Upper lobe of left lung (tissue), 6 donors: ENCODE measurements at regions not wholly inside any gene's neighbourhood (a gene's known extent, or its start where the extent isn't known, plus 50 kb on each side); places are given as distances from the start of the nearest gene placed in this dataset.
"Not testable (repeated sequence)": the region's sequence is repeated elsewhere in the genome, so short reads cannot be mapped to it uniquely, and the experiment has no call there.

ENCODE experiments used
- ATAC-seq, 2 donors: fragments of 200-7000 bp; cut with Tn5 transposase; one replicate each; pipeline ENCODE4 v1.9.1; 2022; ENCODE audit warnings: mild to moderate bottlenecking in 2 of 2, moderate library complexity in 2 of 2; ENCODE audit not compliant: low FRiP score in 2 of 2
- DNase-seq, 2 donors: peaks; one replicate each; pipeline ENCODE4 v3.0.0-alpha.2; 2019 to 2020
- H3K27ac ChIP-seq, 4 donors: fragments of 200-600 bp; sonication (generic); one replicate each; pipeline ENCODE4 v1.5.1; 2016 to 2019
- H3K27me3 ChIP-seq, 4 donors: fragments of 200-600 bp; sonication (generic); one replicate each; pipeline ENCODE4 v1.5.1; 2017 to 2019
- H3K36me3 ChIP-seq, 4 donors: fragments of 200-600 bp; sonication (generic); one replicate each; pipeline ENCODE4 v1.5.1; 2016 to 2019
- H3K4me1 ChIP-seq, 4 donors: fragments of 200-600 bp; sonication (generic); one replicate each; pipeline ENCODE4 v1.5.1; 2018 to 2019
- H3K4me3 ChIP-seq, 4 donors: fragments of 200-600 bp; sonication (generic); one replicate each; pipeline ENCODE4 v1.5.1; 2017 to 2019; ENCODE audit warnings: mild to moderate bottlenecking in 2 of 4, moderate library complexity in 1 of 4
- H3K9me3 ChIP-seq, 4 donors: fragments of 200-600 bp; sonication (generic); one replicate each; pipeline ENCODE4 v1.5.1; 2018 to 2019
- EP300 ChIP-seq, 4 donors: sonication (generic); formaldehyde crosslinking; IDR thresholded peaks; one replicate each; pipeline ENCODE4 v1.5.1; 2017; ENCODE audit warnings: antibody characterized with exemption in 4 of 4, control low read depth in 2 of 4
- POLR2A ChIP-seq, 4 donors: fragments of 450-650 bp; IDR thresholded peaks; one replicate each; pipeline ENCODE4 v1.5.1; 2016 to 2017; ENCODE audit warnings: antibody characterized with exemption in 4 of 4, mild to moderate bottlenecking in 2 of 4
- POLR2AphosphoS5 ChIP-seq, 2 donors: sonication (generic); formaldehyde crosslinking; IDR thresholded peaks; one replicate each; pipeline ENCODE4 v1.5.1; 2017; ENCODE audit warnings: antibody characterized with exemption in 2 of 2
- WGBS, 2 donors: methylation state at CpG; one replicate each; pipeline ENCODE4 v1.1.5; 2017 to 2018; 5-methylcytosine and 5-hydroxymethylcytosine counted together
- TF ChIP-seq, protein P1 (sequence below), 6 experiments: fragments of 450-650 bp in 4 of 6; fragments of 200-600 bp in 2 of 6; sonication (generic) in 2 of 6; IDR thresholded peaks; one replicate each; pipeline ENCODE4 v1.5.1; 2016 to 2019; ENCODE audit warnings: antibody characterized with exemption in 6 of 6
- donor health status: DM: no; HTN: no; CAD: no; lungs with moderate emphysema.
- donor health status: DM: no; HTN: yes; CAD: no; lungs with severe emphysema.

DNA sequence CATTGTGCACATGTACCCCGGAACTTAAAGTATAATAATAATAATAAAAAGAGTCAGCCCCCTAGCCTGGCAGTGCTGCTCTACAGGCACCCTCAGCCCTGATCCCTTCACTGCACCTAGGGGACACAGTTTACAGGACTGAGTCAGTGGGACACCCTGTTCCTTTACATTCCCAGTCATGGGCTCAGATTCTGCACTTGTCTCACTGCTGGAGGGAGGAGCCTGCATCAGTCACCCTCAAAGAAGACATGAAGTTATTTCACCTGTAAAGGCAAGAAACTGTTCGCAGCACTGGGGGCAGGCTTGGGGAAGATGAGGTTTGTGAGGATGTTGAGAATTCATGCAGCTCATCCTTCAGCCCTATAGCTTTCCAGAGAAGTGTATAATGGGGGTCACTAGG is 50.7 kb upstream of the VPREB1 start:
- Histone ChIP-seq H3K9me3 (no peaks in the 10 kb centered on the region), H3K27ac (no peak overlapping the region), H3K36me3 (no peaks in the 10 kb centered on the region), H3K4me3 (no peak overlapping the region), H3K27me3 (no peaks in the 10 kb centered on the region), H3K4me1 (no peaks in the 10 kb centered on the region)
- DNase-seq (no peak), ATAC-seq (no peak)
- TF ChIP-seq, protein P1, sequence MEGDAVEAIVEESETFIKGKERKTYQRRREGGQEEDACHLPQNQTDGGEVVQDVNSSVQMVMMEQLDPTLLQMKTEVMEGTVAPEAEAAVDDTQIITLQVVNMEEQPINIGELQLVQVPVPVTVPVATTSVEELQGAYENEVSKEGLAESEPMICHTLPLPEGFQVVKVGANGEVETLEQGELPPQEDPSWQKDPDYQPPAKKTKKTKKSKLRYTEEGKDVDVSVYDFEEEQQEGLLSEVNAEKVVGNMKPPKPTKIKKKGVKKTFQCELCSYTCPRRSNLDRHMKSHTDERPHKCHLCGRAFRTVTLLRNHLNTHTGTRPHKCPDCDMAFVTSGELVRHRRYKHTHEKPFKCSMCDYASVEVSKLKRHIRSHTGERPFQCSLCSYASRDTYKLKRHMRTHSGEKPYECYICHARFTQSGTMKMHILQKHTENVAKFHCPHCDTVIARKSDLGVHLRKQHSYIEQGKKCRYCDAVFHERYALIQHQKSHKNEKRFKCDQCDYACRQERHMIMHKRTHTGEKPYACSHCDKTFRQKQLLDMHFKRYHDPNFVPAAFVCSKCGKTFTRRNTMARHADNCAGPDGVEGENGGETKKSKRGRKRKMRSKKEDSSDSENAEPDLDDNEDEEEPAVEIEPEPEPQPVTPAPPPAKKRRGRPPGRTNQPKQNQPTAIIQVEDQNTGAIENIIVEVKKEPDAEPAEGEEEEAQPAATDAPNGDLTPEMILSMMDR (IDR thresholded peaks at IDR 0.05) = no peak
- TF ChIP-seq POLR2A (IDR thresholded peaks at IDR 0.05) (no peak), POLR2AphosphoS5 (IDR thresholded peaks at IDR 0.05) (no peak), EP300 (IDR thresholded peaks at IDR 0.05) (no peak)
- WGBS, 2 donors = 68 to 77% methylated on average over 2 of the region's 2 CpGs

DNA sequence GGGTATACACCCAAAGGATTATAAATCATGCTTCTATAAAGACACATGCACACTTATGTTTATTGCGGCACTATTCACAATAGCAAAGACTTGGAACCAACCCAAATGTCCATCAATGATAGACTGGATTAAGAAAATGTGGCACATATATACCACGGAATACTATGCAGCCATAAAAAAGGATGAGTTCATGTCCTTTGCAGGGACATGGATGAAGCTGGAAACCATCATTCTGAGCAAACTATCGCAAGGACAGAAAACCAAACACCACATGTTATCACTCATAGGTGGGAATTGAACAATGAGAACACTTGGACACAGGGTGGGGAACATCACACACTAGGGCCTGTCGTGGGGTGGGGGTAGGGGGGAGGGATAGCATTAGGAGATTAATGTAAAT is 51.1 kb upstream of the VPREB1 start:
- not testable (repeated sequence) for H3K27me3 ChIP-seq, DNase-seq, H3K9me3 ChIP-seq, H3K36me3 ChIP-seq, ATAC-seq, H3K4me3 ChIP-seq, H3K27ac ChIP-seq, H3K4me1 ChIP-seq
- WGBS, 2 donors = 73 to 79% methylated on average over 2 of the region's 4 CpGs

DNA sequence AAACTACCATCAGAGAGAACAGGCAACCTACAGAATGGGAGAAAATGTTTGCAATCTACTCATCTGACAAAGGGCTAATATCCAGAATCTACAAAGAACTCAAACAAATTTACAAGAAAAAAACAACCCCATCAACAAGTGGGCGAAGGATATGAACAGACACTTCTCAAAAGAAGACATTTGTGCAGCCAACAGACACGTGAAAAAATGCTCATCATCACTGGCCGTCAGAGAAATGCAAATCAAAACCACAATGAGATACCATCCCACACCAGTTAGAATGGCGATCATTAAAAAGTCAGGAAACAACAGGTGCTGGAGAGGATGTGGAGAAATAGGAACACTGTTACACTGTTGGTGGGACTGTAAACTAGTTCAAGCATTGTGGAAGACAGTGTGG is 51.6 kb upstream of the VPREB1 start:
- not testable (repeated sequence) for ATAC-seq, DNase-seq, H3K27me3 ChIP-seq, H3K4me1 ChIP-seq, H3K9me3 ChIP-seq, H3K36me3 ChIP-seq, H3K4me3 ChIP-seq, H3K27ac ChIP-seq
- WGBS, 2 donors = 46 to 51% methylated on average over 2 to 4 of the region's 4 CpGs

DNA sequence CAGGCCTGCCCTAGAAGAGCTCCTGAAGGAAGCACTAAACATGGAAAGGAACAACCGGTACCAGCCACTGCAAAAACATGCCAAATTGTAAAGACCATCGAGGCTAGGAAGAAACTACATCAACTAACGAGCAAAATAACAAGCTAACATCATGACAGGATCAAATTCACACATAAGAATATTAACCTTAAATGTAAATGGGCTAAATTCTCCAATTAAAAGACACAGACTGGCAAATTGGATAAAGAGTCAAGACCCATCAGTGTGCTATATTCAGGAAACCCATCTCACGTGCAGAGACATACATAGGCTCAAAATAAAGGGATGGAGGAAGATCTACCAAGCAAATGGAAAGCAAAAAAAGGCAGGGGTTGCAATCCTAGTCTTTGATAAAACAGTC is 54.8 kb upstream of the VPREB1 start:
- H3K27ac ChIP-seq, H3K4me1 ChIP-seq, H3K27me3 ChIP-seq, H3K4me3 ChIP-seq, H3K36me3 ChIP-seq, DNase-seq, H3K9me3 ChIP-seq, ATAC-seq: not testable (repeated sequence)
- WGBS, 2 donors = 50 to 57% methylated on average over 4 of the region's 4 CpGs

DNA sequence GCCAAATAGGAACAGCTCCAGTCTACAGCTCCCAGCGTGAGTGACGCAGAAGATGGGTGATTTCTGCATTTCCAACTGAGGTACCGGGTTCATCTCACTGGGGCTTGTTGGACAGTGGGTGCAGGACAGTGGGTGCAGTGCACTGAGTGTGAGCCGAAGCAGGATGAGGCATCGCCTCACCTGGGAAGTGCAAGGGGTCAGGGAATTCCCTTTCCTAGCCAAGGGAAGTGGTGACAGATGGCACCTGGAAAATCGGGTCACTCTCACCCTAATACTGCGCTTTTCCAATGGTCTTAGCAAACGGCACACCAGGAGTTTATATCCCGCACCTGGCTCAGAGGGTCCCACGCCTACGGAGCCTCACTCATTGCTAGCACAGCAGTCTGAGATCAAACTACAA is 56.7 kb upstream of the VPREB1 start:
- not testable (repeated sequence) for H3K36me3 ChIP-seq, ATAC-seq, DNase-seq, H3K27ac ChIP-seq, H3K4me1 ChIP-seq, H3K27me3 ChIP-seq, H3K4me3 ChIP-seq, H3K9me3 ChIP-seq
- 87 to 89% methylated on average over 11 of the region's 11 CpGs for WGBS, 2 donors

DNA sequence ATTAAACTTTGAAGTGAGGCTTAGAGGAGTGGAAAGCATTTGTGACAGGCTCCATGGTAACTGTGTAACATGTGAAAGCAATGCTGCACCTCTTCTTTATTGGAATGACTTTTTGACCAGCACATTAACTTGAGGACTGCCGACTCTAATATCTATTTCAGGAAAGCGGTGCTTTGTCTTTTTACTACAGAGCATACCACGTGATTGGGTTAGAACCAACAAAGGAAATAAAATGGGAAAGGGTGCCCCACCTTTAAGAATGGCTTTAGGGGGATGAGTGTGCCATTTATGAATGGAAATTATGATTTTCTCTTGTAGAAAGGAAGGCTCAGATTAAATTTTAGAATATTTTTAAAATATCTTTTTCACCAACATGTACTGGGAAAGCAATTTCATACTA is 57.3 kb upstream of the VPREB1 start:
- no peaks in the 10 kb centered on the region for H3K36me3 ChIP-seq
- WGBS, 2 donors = 41 to 52% methylated on average over 3 of the region's 3 CpGs
- no peak overlapping the region for H3K27ac ChIP-seq
- DNase-seq (no peak), ATAC-seq (no peak)
- H3K27me3 ChIP-seq = no peaks in the 10 kb centered on the region
- TF ChIP-seq POLR2AphosphoS5 (IDR thresholded peaks at IDR 0.05) (no peak), EP300 (IDR thresholded peaks at IDR 0.05) (no peak)
- TF ChIP-seq, protein P1 (IDR thresholded peaks at IDR 0.05) = no peak
- H3K4me1 ChIP-seq = no peaks in the 10 kb centered on the region
- H3K9me3 ChIP-seq = no peaks in the 10 kb centered on the region
- H3K4me3 ChIP-seq = no peak overlapping the region

DNA sequence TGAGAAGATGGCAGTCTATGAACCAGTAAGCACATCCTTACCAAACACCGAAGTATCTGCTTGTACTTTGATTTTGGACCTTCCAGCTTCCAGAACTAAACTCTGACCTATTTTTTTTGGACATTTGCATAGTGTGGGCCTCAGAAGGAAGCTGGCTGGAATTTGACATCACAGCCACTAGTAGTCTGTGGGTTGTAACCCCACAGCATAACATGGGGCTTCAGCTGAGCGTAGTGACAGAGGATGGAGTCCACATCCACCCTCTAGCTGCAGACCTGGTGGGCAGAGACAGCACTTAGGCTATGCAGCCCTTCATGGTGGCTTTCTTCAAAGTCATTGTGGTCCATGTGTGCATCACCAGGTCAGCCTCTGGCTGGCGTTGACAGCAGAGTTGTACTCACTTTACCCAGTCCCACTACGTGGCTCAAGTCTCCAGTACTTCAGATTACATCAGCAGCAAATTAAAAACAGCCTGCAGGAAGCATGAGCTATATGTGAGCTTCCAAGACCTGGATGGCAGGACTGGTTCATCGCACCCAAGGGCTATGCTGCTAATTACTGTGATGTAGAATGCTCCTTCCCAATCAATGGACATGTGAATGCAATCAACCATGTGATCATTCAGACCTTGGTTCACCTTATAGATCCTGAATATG is 58.6 kb upstream of the VPREB1 start:
- H3K9me3 ChIP-seq = no peaks in the 10 kb centered on the region
- ATAC-seq (no peak), DNase-seq (no peak)
- H3K27me3 ChIP-seq = no peaks in the 10 kb centered on the region
- no peaks in the 10 kb centered on the region for H3K4me1 ChIP-seq
- H3K4me3 ChIP-seq = no peak overlapping the region
- H3K27ac ChIP-seq = no peak overlapping the region
- TF ChIP-seq, protein P1 (IDR thresholded peaks at IDR 0.05) = no peak
- TF ChIP-seq EP300 (IDR thresholded peaks at IDR 0.05) (no peak), POLR2AphosphoS5 (IDR thresholded peaks at IDR 0.05) (no peak), POLR2A (IDR thresholded peaks at IDR 0.05) (no peak)
- 70 to 75% methylated on average over 5 of the region's 5 CpGs for WGBS, 2 donors
- H3K36me3 ChIP-seq = no peaks in the 10 kb centered on the region
